Smooth muscle cell of the brain vasculature (primary cell): ENCODE measurements at regions not wholly inside any gene's neighbourhood (a gene's known extent, or its start where the extent isn't known, plus 50 kb on each side); places are given as distances from the start of the nearest gene placed in this dataset.

Source experiments
- DNase-seq: peaks from one replicate; pipeline ENCODE4 v3.0.0-alpha.2; 2012; ENCODE audit warnings: low read depth, low spot score

GRCh38 chr5:119789406-119790117 is 160.2 kb downstream of the FAM170A start:
- no peak for DNase-seq

GRCh38 chr5:119792161-119792799 is 162.9 kb downstream of the FAM170A start:
- no peak for DNase-seq

- DNase-seq: no peak
Measured at GRCh38 chr5:119795768-119796167, 166.4 kb downstream of the FAM170A start.

GRCh38 chr5:119801570-119801969 is 172.2 kb downstream of the FAM170A start:
- DNase-seq: no peak

- DNase-seq: no peak
Measured at GRCh38 chr5:119808024-119808423, 178.7 kb downstream of the FAM170A start.

- DNase-seq: no peak
Measured at GRCh38 chr5:119808474-119808873, 179.1 kb downstream of the FAM170A start.

GRCh38 chr5:119810217-119810616 is 180.9 kb downstream of the FAM170A start:
- DNase-seq: no peak

GRCh38 chr5:119811458-119811857 is 182.1 kb downstream of the FAM170A start:
- DNase-seq: no peak

- no peak for DNase-seq
Measured at GRCh38 chr5:119814655-119815054, 185.3 kb downstream of the FAM170A start.

- DNase-seq: no peak
Measured at GRCh38 chr5:119816055-119816454, 186.7 kb downstream of the FAM170A start.

GRCh38 chr5:119820016-119820415 is 190.7 kb downstream of the FAM170A start:
- DNase-seq: no peak

- no peak for DNase-seq
Measured at GRCh38 chr5:119820608-119821007, 191.2 kb downstream of the FAM170A start.

GRCh38 chr5:119828541-119828940 is 199.2 kb downstream of the FAM170A start:
- DNase-seq: no peak

GRCh38 chr5:119829341-119829740 is 200.0 kb downstream of the FAM170A start:
- no peak for DNase-seq

- DNase-seq: no peak
Measured at GRCh38 chr5:119833176-119833575, 203.8 kb downstream of the FAM170A start.

- DNase-seq: no peak
Measured at GRCh38 chr5:119840175-119840574, 210.8 kb downstream of the FAM170A start.

- DNase-seq: no peak
Measured at GRCh38 chr5:119852140-119852539, 222.8 kb downstream of the FAM170A start.

- no peak for DNase-seq
Measured at GRCh38 chr5:119860463-119860862, 231.1 kb downstream of the FAM170A start.

- DNase-seq: no peak
Measured at GRCh38 chr5:119862619-119863018, 233.3 kb downstream of the FAM170A start.

GRCh38 chr5:119864286-119864685 is 234.9 kb downstream of the FAM170A start:
- DNase-seq: no peak

- DNase-seq: no peak
Measured at GRCh38 chr5:119873611-119874010, 244.3 kb downstream of the FAM170A start.

GRCh38 chr5:119876522-119876921 is 247.2 kb downstream of the FAM170A start:
- DNase-seq: no peak

- DNase-seq: no peak
Measured at GRCh38 chr5:119878712-119879111, 249.4 kb downstream of the FAM170A start.
